Stimulated activated CD4-positive, alpha-beta T cell treated with anti-CD3 and anti-CD28 coated beads, TNF-alpha, amount 100 ng/mL, for 24 hours (primary cell): ENCODE measurements at regions not wholly inside any gene's neighbourhood (a gene's known extent, or its start where the extent isn't known, plus 50 kb on each side); places are given as distances from the start of the nearest gene placed in this dataset.
A peak's percentile ranks its signal among the peaks of the same experiment; 100 is the strongest.

Source experiments
- DNase-seq, 3 experiments: peaks; one replicate each; pipeline ENCODE4 v3.0.0-alpha.2; 2020; ENCODE audit warnings: low read depth in 3 of 3

DNA sequence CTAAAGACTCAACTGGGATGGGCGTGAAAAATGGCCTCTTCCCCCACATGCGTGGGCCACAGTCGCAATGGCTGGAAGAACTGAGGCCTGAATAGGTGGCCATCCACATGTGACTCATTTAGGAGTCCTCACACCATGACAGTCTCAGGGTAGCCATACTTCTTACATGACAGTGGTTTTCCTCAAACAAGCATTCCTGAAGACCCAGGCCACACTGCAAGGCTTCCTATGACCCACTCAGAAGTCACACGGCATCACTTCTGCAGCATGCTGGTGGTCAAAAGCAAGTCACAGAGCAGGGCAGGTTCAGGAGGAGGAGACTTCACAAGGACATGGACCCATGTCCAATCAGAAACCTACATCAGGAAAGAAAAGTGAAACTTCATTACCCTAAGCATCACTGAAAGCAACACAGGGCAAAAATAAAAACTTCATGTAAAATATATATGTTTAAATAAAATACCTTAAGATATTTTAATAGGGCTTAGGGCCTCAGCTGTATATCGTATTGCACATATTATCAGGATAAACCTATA, 257.1 kb downstream of the OPA1 start:
- DNase-seq: no peak

DNA sequence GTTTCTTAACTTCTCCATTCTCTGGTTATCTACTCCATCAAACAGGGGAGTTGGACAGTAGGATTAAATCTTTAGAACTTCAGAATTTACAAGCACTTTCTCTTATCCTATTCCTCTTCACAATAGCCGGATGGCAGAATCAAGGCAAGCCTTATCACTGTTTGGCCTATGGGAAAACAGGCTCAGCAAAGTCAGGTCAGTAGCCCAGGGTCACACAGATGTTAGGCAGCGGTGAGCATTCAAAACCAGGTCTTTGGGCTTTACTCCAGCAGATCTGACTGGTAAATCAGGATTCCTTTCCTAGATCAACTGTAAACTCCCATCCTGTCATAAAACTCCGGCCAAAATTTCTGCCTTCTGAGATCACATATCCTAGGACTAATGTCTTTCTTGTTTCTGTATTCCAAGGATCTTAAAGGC, 258.4 kb downstream of the OPA1 start:
- DNase-seq: no peak

DNA sequence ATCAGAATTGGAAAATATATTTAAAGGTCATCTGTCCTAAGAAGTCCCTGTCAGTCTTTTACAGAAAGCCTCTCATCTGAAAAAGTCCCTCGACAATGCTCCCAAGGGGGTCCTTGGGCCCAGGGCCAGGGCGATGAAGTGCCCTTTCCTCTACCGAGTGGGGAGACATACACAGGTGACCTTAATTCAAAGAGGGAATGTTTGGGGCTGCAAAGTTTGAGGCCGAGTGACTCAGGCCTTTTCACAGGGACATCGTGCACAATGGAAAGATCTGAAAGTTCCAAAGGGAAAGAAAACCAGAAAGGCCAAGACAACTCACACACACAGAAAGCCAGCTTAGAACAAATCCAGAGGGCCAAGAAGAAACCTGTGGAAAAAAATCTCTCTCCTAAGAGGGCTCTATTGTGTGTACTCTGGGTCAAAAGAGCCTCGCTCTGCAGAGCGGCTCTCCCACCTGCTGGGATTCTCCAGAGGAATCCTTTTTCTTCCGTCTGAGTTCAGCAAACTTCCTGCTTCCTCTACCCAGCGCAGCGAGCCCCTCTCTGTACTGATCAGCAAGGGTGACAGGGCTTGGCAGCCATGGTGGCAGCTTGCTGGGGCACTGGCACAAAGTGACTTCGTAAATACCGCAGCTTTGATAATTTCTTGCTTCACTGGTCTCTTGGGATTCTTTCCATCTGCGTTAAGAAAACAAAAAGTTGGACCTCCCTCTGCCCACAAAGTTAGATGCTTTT, 259.1 kb downstream of the OPA1 start:
- DNase-seq: no peak

DNA sequence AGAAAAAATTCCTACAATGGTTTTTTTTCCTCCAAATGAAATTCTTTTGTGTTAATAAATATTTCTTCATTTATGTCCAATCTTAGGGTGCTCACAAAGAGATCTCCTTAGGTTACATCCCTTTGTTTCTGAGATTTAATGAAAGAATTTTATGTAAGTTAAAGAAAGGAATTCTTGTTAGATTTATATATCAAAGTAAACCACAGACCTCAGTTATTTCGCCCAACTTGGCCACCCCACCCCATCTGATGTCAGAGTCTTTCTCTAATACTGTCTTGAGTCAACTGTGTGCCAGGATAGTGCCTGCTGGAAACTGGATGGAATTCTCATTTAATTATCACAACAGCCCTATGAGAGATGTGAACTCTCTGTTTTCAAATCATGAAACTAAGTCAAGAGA, 259.9 kb downstream of the OPA1 start:
- DNase-seq: no peak

DNA sequence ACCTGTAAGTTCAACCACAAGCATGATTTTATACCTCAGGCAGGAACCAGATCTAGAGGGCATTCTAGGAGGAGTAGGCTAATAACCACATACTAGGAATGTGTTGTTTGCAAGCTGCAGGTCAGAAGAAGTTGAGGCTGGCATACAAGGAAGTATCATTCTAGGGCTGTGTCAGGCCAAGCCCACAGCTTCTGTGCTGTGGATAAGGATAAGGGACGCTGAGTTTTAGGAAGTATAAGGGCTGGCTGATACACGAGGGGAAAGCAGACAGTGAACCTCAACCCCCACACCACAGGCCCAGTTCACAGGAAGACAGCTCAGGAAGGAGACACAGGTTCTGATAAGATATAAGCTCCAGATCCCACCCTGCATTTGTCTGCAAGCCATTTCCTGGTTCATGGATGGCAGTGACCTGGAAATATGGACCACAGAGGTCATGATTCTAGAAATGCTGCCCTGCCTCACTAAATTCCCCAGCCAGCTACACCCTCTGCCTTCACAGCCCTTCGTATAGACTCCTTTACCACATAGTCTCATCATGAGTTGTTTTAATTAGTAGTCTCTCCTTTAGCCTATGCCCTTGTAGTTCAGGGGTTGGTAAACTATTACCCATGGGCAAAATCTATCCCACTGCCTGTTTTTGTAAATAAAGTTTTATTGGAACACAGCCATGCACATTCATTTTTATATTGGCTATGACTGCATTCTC, 260.7 kb downstream of the OPA1 start:
- no peak for DNase-seq

DNA sequence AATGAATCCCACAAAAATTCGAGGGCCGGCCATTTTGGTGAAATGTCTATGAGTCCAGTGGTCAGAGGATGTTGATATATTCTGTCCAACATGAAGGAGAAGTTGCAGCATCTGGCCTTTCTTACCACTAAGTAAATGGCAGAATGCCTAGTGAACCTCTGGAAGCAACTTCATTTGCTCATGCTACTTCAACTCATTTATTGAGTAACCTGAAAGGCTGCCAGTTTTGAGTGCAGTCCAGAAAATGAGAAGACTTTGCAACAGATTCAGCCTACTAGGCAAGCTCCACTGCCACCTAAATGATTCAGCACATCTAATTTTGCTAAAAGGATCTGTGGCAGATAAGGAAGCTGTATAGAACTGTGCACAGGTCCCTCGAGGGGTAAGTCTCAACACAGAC, 265.0 kb downstream of the OPA1 start:
- DNase-seq: no peak

DNA sequence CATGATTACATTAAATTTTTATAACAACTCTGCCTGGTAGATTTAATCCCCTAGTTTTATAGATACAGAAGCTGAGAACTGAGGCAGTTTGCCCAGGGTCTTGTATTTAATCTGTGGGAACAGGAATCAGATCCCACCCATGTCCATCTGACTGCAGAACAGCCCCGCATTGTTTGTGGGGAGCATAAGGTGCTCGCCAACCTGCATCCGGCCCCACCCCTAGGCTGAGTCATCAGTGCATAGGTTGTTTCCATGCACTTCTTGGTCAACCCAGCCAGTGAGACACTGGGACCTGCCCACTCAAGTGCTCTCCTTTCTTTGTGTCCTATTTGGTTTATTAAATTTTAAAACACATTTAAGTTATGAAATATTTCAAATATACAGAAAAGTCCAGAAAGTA, 266.2 kb downstream of the OPA1 start:
- no peak for DNase-seq

DNA sequence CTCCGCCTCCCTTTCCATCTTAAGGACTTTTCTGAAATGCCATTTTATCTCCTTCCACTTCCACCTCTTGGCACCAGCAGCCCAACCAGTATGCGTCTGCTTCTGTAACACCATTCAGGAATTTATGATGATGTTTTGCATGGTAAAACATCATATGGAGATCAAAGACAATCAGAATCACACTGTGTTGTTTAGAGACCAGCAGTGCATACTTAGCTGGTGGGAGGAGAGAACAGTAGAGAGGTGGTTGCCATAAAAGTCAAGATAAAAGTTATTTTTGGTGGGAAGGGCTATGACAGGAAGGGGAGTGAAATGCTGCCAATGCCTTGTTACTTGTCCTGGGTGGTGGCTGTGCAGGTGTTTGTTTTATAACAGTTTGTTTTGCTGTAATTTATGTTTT, 268.0 kb downstream of the OPA1 start:
- no peak for DNase-seq

DNA sequence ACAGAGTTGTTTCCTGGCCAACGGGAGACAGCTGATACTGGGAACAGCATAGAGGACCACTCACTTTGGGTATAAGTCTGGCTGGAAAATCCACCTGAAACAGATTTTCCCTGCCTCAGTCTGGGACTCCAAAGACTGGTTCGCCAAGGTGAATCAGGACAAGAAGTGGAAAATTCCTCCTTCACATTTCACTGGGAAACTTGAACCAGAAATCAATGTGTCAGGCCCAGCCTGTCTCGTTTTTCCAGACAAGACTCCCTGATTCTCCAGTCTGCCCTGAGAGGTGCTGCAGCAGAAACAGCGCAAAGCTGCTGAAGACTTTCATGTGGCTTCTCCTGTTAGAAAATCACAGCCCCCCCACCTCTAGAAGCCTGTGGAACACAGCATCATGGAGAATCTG, 269.8 kb downstream of the OPA1 start:
- no peak for DNase-seq

DNA sequence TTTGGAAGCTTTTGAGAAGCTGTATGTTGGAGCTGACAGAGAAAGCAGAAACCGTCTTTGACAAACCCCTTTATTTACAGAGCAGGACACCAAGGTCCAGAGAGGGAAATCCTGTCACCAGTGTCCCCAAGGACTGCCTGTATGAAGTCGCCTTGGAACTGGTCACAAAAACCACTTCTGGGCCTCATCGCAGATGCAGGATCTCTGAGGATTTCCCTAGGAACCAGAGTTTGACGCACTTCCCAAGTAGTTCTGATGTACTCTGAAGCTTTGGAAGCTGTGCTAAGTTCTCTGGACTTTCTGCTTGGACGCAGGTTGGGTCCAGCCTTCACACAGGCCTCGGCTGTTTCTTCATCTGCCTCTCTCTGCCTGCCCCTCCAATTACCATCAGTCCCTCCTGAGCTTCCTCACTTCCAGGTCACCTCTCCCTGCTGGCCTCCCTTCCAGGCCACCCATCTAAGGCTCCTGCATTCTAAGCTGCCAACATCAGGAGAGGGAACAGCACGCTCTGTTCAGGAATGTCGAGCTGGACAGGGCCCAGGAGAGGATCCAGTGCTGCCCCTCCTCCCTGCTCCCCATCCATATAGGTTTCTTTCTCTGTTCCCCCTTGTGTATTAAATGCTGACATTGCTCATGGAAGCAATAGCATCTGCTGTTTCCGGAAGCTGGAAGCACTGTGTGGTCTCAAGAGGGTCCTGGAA, 270.8 kb downstream of the OPA1 start:
- DNase-seq: no peak

DNA sequence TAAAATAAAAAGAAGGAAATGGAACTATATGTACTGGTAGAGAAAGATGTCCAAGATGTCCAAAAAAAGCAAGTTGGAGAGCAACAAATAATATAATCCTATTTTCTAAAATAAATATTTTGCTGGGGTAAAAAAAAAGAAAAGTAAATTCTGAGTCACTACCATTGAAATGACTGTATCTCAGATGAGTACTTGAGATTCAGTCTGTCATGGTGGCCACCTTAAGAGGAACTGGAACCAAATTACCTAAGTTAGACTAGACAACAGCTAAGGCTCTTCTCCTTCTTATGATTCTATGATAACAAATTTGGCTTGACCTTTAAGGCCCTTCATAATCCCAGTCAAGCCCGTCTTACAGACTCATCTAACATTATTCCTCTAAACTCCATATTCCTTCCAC, 270.6 kb upstream of the HES1 start:
- DNase-seq: no peak

DNA sequence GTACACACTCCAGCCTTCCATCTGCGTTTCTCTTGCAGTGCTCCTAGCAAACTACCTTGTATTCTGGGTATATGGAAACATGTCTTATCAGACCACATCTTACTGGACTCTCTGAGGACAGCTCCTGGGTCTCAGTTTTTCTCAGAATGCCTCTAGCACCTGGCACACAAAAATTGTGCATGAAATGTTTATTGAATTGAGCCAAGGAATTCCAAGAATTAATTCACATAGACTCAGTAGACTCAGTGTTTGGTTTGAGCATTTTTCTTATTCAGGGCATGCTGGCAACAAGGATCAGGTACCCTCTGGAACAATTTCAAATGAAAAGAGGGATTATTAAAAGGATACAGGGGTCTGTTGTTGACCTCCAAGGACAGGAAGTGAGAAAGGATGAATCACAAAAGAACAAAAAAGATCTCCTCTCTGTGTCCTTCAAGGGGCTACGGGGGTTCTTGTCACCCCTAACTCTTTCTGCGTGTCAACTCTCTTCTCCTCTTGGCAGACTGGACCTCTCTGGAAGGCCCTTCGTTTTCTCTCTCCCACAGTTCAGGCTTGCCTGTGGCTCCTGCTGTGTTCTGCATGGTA, 270.0 kb upstream of the HES1 start:
- no peak for DNase-seq

DNA sequence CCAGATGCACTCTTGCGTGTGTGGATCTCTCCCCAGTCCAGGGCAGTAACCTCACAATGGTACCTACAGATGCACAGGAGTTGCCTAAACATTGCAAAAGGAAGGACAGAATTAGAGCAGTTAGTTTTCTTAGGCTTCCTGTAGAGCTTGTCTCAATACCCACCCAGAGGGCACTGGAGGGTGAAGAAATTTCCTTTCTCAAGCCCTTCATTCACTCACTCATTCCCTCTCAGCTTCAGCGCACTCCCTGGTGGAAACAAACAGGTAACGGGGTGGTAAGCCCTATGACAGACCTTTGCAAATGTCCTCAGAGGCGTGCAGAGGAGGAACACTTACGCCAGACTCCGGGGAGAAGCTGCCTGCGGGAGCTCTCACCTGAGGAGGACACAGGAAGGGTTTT, 267.4 kb upstream of the HES1 start:
- no peak for DNase-seq

DNA sequence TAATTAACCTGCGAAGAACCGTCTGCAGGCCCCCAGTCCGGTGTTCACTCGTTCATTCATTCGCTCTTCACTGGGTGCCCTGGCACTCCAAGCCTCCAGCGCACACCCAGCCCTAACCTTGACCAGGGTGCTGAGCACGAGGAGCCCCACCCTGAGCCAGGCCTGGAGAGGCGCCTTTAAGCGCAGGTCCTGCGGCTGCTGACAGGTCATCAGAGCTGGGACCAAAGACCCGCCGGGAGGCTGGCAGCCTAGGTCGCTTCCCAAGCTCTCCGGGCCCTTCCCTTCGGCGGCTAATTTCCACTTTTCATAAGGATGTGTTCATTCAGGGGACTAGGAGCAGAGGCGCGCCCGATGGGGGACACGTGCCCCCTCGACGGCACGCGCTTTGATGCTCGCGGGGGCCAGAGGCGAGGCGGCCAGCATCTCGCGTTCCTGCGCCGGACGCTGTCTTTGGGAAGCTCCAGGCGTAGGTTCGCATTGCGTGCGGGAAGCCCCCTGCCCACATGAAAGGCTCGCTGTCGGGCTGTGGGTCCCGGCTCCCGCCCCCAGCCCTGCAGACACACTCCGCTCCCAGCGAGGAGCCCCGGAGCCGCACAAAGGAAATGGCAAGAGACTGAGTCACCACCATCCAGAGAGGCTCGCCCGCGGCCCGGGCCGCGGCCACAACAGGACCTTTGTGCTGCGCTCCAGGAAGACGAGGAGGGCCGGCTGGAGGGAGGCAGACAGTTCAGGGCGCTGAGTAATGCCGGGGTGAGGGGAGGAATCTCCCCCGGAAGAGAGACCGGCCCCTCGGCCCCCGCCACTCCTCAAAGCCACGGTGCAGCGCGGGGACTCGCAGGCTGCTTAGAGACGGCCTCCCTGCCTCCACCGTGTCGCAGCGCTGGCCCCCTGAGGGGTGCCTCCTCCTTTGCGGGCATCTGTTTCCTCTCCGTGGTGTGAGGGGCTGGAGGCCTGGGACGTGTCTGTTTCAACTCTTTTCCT, 266.4 kb upstream of the HES1 start:
- peak in 1 of 3 experiments; percentile 35 for DNase-seq

DNA sequence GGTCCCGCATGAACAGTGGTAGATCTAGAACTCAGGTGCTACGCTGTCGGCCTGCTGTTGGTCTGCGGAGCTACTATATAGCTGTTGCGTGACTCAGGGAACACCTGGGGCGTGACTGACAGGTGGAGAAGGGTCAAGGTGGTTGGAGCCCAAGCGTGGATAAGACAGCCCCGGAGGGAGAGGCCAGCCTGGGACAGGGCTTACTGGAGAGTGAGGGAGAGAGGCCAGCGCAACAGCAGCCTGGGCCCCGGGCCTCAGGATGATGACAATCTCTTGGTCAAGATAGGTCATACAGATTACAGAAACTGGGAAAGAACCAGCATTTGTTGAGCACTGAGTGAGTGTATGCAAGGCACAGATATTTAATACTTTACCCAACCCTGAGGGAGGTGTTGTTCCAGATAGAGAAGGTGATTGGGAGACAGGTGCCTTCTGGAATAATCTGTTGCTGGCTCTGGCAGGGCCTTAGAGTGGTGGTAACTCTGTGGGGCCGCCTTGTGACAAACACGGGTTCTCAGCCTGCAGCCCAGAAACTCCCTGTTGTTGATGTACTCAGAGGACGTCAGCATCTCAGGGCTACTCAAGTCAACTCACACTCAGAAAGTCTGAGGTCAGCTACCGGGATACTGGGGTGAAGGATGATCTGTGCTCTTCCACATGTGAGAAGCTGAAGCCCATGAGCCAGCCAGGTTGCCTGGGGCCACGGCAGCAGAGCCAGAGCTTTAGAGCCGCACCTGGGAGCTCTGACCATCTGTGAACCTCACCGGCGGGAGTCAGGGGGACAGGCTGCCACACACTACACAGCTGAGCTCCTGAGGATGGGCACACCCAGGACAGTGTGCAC, 265.4 kb upstream of the HES1 start:
- DNase-seq: no peak

DNA sequence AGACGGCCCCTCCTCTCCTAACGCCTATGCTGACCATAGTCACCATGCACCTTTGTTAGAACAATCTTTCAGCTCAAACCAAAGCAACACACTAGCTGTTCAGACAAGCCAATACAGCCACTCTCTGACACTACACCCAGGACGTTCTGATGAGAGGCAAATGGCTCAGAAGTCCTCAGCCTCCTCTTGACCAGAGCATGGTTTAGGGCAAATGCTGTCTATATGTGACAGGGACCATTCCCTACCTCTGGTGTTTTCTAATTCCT, 264.8 kb upstream of the HES1 start:
- DNase-seq: no peak

DNA sequence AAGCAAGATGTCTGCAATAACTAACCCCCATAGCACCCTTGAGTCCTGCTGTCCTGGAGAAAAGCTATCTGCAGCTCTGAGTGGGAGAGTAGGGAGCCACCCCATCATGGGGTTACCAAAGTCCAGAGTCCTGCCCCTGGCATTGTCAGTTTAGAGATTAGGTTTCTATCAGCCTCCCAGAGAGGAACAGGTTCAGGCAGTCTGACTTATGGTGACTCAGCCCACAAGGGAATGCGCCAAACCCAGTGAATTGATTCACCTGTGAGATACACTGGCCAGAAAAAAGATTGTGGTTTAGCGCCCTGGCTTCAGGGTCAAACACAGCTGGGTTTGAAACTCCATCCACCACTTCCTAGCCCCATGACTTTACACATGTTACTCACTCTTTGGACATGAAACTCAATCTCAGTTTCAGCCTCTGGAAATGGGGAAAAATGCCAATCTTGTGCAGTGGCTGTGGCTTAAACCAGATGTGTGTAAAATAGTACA, 263.6 kb upstream of the HES1 start:
- no peak for DNase-seq

DNA sequence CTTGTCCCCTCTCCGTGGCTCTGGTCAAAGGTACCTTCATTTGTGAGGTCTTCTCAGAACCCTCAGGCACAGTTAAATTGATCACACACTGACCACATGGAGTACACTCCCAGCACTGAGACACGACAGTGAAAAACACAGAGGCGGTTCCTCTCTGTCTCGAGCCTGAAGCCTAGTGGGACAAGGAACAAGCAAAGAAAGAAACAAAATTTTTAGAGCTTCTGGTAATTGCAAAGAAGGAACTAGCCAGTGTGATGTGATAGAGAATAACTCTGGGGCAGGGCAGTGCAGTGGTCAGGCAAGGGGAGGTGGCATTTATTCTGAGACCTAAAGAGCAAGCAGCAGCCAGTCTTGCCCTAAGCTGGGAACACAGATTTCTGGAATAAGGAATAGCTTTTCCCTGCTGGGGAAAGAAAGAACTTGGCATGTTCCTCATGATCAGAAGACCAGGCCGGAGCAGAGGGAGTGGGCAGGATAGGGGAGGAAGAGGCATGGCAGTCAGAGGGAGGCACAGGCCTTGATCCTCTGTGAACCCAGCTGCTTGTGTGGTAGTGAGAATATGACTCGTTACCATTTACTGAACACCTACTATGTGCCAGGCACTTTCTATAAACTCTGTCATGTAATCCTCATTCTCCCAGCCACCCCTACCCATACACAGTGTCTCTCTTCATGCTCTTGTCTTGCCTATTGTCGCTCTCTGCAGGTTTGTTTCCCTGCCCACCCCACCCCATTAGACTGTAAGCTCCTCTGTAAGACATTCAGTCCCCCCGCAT, 262.3 kb upstream of the HES1 start:
- DNase-seq: no peak

DNA sequence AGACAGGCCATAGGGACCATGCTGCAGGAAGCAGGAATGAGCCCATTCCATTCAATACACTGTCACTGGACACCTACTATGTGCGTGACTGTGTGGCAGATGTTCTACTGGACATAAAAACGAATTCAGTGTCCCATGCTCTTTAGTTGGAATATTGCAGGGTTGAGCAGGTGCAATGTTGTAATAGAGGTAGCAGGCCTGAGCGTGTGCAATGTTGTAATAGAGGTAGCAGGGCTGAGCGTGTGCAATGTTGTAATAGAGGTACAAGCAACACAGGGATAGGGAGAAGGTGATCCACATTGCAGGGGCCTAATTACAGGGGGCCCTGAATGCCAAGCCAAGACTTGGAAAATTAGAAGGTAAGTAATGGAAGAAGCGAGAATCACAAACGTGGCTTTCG, 261.4 kb upstream of the HES1 start:
- no peak for DNase-seq
